Heart left ventricle (tissue), 13 donors: ENCODE measurements at regions not wholly inside any gene's neighbourhood (a gene's known extent, or its start where the extent isn't known, plus 50 kb on each side); places are given as distances from the start of the nearest gene placed in this dataset.

Source experiments
- POLR2A ChIP-seq, 2 donors: fragments of 450-650 bp; IDR thresholded peaks; one replicate each; pipeline ENCODE4 v1.6.1; 2017; ENCODE audit warnings: antibody characterized with exemption in 2 of 2, mild to moderate bottlenecking in 2 of 2, moderate library complexity in 2 of 2
- TF ChIP-seq, protein P1 (sequence below), 12 donors: fragments of 200-600 bp; sonication (generic) in 4 of 12; IDR thresholded peaks; one replicate each; pipeline versions ENCODE4 v1.5.0 to v1.8.0; 2018 to 2022; ENCODE audit warnings: antibody characterized with exemption in 12 of 12, mild to moderate bottlenecking in 5 of 12
- donor health status: ischemic (EF 13 %, LVEDD 7.1; RV severe dilation, severe dysfunction).
- donor health status: DM: no; HTN: yes; CAD: no.
- donor health status: DM: no; HTN: no; CAD: no.
- donor health status: ischemic (EF 25% LVEDD 6.9; RV normal size, moderate dysfunction).
- donor health status: ischemic (EF 25% LVEDD 5.7; RV mildly dilated, moderate dysfunction).
- donor health status: ischemic (EF 35%, LVEDD 5.7; RV mildly dilated, moderate dysfunction).
- donor health status: nonischemic (EF 11% LVEDD 7.7; RV severe dilation, severe dysfunction).
- donor health status: DM: yes; HTN: yes; CAD: no.
- donor health status: PGD.
- donor health status: ischemic (EF 29% LVEDD 5.4; RV normal size, mild dysfunction).
- donor health status: nonischemic (EF 23%, LVEDD 6.1; RV moderate dilation, normal function).

DNA sequence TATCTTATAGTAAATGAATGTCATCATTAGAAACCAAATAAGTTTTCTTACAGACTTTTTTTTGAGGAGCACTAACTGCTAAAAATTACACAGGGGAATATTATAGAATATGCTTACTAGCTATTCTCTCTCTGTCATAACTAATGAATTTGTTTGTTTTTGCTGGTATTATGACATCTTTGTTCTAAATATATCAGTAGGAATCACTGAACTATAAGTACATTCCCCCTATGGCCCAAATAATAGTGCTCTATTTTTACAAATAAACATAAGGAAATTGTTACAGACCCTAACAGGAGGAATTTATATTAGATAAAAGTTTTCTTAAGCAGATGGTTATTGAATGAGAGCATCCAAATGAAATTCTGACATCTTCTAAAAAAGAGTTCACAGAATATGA lies 83.0 kb upstream of the RIOK2 start:
- TF ChIP-seq, protein P1, sequence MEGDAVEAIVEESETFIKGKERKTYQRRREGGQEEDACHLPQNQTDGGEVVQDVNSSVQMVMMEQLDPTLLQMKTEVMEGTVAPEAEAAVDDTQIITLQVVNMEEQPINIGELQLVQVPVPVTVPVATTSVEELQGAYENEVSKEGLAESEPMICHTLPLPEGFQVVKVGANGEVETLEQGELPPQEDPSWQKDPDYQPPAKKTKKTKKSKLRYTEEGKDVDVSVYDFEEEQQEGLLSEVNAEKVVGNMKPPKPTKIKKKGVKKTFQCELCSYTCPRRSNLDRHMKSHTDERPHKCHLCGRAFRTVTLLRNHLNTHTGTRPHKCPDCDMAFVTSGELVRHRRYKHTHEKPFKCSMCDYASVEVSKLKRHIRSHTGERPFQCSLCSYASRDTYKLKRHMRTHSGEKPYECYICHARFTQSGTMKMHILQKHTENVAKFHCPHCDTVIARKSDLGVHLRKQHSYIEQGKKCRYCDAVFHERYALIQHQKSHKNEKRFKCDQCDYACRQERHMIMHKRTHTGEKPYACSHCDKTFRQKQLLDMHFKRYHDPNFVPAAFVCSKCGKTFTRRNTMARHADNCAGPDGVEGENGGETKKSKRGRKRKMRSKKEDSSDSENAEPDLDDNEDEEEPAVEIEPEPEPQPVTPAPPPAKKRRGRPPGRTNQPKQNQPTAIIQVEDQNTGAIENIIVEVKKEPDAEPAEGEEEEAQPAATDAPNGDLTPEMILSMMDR (IDR thresholded peaks at IDR 0.05): no peak
- TF ChIP-seq POLR2A (IDR thresholded peaks at IDR 0.05): no peak
